Esophagus mucosa (tissue), 1 donor: ENCODE measurements at regions not wholly inside any gene's neighbourhood (a gene's known extent, or its start where the extent isn't known, plus 50 kb on each side); places are given as distances from the start of the nearest gene placed in this dataset.

Source experiments
- ATAC-seq: fragments of 200-7000 bp; cut with Tn5 transposase; one replicate; pipeline ENCODE4 v1.9.1; 2020
- donor health status: DM: yes; HTN: yes; CAD: no.

- ATAC-seq = peak; percentile 15
Observed at GRCh38 chr2:129460299-129461198, 518.9 kb upstream of the RAB6C start.

- no peak for ATAC-seq
Observed at GRCh38 chr2:129462349-129462748, 517.1 kb upstream of the RAB6C start.

- ATAC-seq = no peak
Observed at GRCh38 chr2:129462967-129463366, 516.5 kb upstream of the RAB6C start.

- no peak for ATAC-seq
Observed at GRCh38 chr2:129464036-129464435, 515.4 kb upstream of the RAB6C start.

DNA sequence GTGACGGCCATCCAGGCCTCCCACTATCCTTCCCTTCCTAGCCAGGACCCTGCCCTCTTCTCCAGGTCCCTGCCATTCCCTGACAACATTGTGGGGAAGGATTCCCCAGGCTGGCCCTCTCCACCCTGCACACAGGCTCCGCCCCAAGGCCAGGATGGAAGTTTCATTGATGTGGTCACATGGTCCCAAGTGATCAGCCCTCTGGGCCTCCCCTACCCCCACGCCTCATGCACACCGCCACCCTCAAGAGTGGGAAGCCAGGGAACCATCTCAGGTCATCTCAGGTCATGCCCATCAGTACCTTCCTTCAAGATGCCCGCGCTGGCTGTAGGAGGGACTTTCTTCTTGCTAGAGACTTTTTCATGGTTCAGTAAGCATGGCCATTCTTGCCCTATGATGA, 514.8 kb upstream of the RAB6C start:
- no peak for ATAC-seq

DNA sequence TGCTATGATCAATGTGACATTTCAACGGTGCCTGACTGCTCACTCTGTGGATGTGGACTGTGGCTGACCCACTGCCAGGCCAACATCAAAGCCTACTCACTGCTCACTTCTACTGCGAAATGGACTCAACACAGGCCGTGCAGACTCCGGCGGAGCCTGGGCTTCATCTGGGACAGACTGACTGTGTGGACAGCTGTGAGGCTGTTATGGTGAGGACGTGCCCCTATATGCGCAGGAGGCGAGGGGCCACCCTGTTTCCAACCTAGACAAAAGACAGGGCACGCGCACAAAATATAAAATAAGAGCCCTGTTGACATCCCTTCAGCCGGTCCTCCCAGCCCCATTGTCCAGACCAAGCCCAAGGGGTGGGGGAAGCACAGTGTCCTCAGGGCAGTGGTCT, 514.4 kb upstream of the RAB6C start:
- no peak for ATAC-seq

DNA sequence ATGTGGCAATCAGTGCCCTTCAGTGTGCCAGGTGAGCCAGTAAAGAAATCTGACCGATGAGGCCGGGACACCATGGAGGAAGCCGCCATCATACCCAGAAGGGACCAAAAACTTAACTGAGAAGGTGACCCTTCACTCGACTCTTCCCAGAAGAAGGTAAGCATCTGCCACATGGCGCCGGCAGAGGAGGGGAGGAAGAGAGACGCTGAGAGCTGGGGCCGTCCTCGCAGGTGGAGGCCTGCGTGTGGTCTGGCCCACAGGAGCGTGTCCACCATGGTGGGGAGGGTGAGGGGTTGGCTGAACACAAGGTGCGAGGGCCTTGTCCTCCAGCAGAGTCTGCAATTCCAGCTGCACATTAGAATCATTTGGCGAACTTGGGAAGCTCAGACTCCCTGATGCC, 513.1 kb upstream of the RAB6C start:
- ATAC-seq = no peak

DNA sequence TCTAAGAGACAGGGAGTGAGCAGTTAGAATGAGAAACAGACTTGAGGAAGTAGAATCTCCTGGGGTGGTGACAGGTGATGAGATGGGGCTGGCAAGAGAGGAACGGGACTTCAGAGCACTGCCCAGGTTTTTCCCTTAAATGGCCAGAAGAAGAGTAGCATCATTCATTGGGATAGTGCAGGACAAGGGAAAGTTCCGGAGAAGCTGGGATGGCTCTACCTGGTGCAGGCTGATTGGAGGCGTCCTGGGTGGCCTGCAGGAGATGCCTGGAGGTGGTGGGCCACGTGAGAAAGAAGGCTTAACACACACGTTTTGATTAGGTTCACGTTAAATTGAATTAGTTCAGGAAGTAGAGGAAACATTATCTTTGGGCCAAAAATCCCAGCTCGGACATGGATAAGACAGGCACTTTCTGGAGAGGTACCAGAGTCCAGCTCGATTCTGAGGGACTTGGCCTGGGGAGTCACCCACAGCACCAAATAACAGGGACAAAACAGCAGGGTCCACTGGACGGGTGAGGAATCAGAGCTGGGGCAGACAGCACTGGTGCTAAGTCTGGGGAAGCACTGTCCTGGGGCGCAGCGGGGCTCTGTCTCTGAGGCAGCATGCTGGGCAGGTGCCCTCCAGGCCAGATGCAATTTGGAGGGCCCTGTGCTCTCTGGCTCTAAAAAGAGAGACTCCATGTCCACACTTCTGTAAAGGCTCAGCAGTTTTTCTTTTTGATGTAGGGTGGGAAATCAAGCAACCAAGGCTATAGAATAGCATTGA, 512.3 kb upstream of the RAB6C start:
- ATAC-seq = no peak

GRCh38 chr2:129467941-129468340, 511.5 kb upstream of the RAB6C start:
- ATAC-seq = no peak

GRCh38 chr2:129468879-129469278, 510.6 kb upstream of the RAB6C start:
- ATAC-seq = no peak

DNA sequence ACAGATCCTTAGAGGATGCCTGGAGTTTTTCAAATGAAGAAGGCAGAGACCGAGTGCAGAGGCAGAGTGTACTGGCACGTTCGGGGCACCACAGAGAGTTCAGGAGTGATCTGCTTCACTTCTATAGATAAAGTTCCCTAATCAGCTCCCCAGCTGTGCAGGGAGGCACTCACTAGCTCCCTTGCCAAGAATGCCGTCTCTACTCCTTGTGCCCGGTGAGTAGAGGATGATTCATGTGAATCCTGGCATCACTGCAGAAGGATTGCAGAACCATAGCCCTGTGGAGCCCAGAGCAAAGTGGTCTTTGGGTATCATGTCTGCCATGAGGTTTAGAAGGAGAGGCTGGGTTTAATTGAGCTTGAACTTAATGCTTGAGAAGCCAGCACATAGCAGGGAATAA, 510.1 kb upstream of the RAB6C start:
- no peak for ATAC-seq

GRCh38 chr2:129469871-129470270, 509.6 kb upstream of the RAB6C start:
- ATAC-seq = no peak

- no peak for ATAC-seq
Observed at GRCh38 chr2:129478902-129479517, 500.5 kb upstream of the RAB6C start.

GRCh38 chr2:129479892-129480291, 499.6 kb upstream of the RAB6C start:
- ATAC-seq = no peak

DNA sequence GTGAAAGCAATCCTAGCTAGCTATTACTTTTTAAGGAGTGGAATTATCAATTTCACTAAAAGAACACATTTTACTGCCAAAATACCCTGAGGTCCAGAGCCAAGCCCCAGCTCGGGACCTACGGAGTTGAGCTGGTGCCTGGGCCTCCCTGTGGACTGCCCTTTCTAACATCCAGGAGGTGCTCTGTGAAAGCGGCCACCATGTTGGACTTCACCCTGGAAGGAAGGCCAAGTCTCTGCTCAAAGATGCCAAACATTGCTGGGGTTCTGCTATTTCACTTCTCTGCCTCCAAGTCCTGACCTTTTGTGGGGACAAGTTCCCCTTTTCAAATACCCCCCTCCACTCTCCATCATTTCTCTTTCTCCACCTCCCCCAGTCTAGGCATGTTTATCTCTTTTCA, 498.7 kb upstream of the RAB6C start:
- no peak for ATAC-seq

DNA sequence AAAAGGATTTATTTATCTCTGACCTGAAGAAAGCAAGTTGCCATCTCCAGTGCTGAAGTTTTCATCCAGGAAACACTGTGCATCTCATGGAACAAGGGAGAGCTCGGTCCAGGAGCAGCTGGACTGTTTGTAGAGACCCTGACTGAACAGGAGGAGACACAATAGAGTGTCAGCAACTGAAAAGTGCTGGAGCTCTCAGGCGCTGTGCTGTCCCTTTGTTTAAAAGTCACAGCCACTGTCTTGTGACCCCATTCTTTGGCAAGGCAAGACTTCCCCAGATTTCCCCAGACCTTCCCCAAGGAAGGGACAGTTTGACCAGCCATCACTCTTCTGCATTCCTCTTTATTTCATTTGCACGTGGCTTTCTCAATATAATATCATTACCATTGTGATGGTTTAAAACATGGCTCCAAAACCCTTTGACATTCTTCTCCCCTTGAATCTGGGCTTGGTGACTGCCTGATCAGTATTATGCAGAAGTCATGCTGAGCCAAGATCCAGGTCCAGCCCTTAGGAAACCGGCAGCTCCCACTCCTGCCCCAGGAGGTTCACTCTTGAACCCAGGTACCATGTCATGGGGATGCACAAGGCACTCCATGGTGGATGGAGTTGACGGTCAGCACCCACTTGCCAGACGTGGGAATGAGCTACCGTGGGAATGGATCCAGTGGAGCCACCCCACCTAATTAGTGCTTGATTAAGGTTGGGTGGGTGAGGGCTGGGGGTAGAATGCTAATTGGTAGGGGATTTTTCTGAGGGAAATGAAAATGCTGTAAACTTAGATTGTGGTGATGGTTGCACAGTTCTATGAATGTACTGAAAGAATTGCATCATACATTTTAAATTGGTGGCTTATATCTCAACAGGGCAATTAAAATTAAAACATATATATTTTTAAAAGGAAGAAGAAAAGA, 497.9 kb upstream of the RAB6C start:
- no peak for ATAC-seq

- no peak for ATAC-seq
Observed at GRCh38 chr2:129482626-129483025, 496.8 kb upstream of the RAB6C start.

- ATAC-seq = no peak
Observed at GRCh38 chr2:129483366-129483765, 496.1 kb upstream of the RAB6C start.

DNA sequence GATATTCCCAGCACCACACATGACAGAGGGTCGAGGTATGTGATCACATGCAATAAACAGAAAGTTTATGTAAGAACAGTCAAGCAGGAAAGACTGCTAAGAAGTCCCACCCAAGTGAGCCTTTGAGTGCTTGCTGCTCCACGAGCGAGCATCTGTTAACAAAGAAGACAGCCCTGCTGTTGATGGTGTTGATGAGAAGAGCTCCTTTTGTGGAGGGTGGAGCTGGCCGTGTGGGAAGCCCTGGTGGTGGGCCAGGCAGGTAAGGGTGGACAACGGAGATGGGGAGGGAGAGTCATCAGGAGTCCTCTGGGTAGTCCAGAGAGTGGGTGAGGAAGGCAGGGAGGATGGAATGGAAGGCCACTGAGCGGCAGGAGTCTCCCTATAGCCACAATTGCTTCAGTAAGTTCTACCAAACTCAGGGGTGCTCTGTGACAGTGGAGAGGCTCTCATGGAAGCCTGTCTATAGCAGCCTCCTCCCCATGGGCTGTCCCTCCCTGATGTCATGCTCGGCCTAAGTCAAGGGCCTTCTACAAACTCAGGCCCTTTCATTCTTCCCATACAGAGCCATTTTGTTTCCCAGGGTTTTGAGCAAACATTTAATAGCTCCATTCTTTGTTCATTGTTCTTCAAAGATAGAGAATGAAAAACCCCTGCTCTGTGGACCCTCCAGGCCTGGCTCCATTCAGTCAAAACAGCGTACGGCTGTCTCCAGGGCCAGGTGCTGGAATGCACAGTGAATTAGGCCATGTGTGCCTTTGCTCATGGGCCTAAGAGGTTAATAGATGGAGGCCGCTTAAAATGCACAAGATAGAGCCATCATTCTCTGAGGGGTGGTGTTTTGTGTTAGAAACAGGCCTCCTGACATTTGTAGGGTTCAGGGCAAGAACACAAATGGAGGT, 494.2 kb upstream of the RAB6C start:
- ATAC-seq = no peak

GRCh38 chr2:129488376-129488775, 491.1 kb upstream of the RAB6C start:
- no peak for ATAC-seq

- ATAC-seq = no peak
Observed at GRCh38 chr2:129490641-129491040, 488.8 kb upstream of the RAB6C start.
